Suprapubic skin (tissue), 4 donors: ENCODE measurements at regions not wholly inside any gene's neighbourhood (a gene's known extent, or its start where the extent isn't known, plus 50 kb on each side); places are given as distances from the start of the nearest gene placed in this dataset.

Experiments
- DNase-seq, 2 donors: peaks; one replicate each; pipeline ENCODE4 v3.0.0-alpha.2; 2019; ENCODE audit warnings: low spot score in 2 of 2
- H3K27ac ChIP-seq: fragments of 200-600 bp; sonication (generic); one replicate; pipeline ENCODE4 v1.5.1; 2019
- H3K27me3 ChIP-seq: fragments of 200-600 bp; sonication (generic); one replicate; pipeline ENCODE4 v1.5.1; 2019
- H3K36me3 ChIP-seq: fragments of 200-600 bp; sonication (generic); one replicate; pipeline ENCODE4 v1.5.1; 2019
- H3K4me1 ChIP-seq: fragments of 200-600 bp; sonication (generic); one replicate; pipeline ENCODE4 v1.5.1; 2019
- H3K4me3 ChIP-seq: fragments of 200-600 bp; sonication (generic); one replicate; pipeline ENCODE4 v1.5.1; 2019; ENCODE audit warnings: mild to moderate bottlenecking
- H3K9me3 ChIP-seq: fragments of 200-600 bp; sonication (generic); one replicate; pipeline ENCODE4 v1.5.1; 2019
- EP300 ChIP-seq: sonication (generic); formaldehyde crosslinking; IDR thresholded peaks from one replicate; pipeline ENCODE4 v1.6.1; 2017; ENCODE audit warnings: antibody characterized with exemption
- POLR2A ChIP-seq, 2 donors: fragments of 450-650 bp; IDR thresholded peaks; one replicate each; pipeline ENCODE4 v1.6.1; 2017; ENCODE audit warnings: antibody characterized with exemption in 2 of 2, mild to moderate bottlenecking in 2 of 2, moderate library complexity in 2 of 2
- POLR2AphosphoS5 ChIP-seq, 3 donors: sonication (generic); formaldehyde crosslinking; IDR thresholded peaks; one replicate each; pipeline ENCODE4 v1.6.1; 2017; ENCODE audit warnings: antibody characterized with exemption in 3 of 3
- WGBS: methylation state at CpG from one replicate; pipeline ENCODE4 v1.1.5; 2018; 5-methylcytosine and 5-hydroxymethylcytosine counted together
- TF ChIP-seq, protein P1 (sequence below), 2 donors: fragments of 200-600 bp in 1 of 2; fragments of 450-650 bp in 1 of 2; sonication (generic) in 1 of 2; IDR thresholded peaks; one replicate each; pipeline ENCODE4 v1.5.1; 2016 to 2019; ENCODE audit warnings: antibody characterized with exemption in 2 of 2, mild to moderate bottlenecking in 1 of 2, moderate library complexity in 1 of 2

DNA sequence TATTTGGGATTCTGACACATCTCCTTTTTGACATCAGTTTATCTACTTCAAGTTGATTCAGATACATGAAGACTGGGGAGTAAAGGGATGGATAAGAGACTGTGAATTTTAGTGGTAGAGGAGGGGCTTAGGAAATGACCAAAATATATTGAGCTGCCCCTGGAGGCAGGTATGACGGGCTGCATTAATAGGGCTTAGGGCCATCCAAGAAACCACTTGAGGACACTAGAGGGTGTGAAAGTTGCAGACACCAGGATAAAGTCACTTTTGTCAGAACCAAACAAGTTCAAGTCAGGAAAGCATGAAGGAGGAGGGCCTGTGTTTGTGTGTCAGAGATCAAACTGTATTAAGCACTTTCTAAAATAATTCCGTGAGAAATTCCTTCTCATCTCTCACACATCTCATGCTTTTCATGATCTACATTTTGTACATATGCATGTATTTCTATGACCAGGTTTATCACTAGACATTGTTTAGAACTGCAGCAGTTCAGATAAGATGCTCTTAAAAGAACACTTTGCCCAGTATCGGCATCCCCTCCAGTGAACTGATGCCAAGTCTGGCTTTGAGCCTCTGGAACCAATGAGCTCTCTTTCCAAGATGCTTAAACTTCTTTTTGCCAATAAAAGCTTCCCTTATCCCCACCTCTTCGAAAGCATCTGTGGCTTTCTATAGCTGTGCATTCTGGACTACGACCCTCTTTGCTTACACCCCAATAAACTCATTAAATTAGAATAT is 136.9 kb downstream of the SLC38A1 start:
- H3K9me3 ChIP-seq, result no peaks in the 10 kb centered on the region
- WGBS, result 66% methylated on average over 5 of the region's 5 CpGs
- no peaks in the 10 kb centered on the region for H3K36me3 ChIP-seq
- no peak for DNase-seq
- TF ChIP-seq, protein P1, sequence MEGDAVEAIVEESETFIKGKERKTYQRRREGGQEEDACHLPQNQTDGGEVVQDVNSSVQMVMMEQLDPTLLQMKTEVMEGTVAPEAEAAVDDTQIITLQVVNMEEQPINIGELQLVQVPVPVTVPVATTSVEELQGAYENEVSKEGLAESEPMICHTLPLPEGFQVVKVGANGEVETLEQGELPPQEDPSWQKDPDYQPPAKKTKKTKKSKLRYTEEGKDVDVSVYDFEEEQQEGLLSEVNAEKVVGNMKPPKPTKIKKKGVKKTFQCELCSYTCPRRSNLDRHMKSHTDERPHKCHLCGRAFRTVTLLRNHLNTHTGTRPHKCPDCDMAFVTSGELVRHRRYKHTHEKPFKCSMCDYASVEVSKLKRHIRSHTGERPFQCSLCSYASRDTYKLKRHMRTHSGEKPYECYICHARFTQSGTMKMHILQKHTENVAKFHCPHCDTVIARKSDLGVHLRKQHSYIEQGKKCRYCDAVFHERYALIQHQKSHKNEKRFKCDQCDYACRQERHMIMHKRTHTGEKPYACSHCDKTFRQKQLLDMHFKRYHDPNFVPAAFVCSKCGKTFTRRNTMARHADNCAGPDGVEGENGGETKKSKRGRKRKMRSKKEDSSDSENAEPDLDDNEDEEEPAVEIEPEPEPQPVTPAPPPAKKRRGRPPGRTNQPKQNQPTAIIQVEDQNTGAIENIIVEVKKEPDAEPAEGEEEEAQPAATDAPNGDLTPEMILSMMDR (IDR thresholded peaks at IDR 0.05), result no peak
- no peak for TF ChIP-seq EP300
- TF ChIP-seq POLR2AphosphoS5 (IDR thresholded peaks at IDR 0.05), result no peak
- TF ChIP-seq POLR2A (IDR thresholded peaks at IDR 0.05), result no peak
- no peaks in the 10 kb centered on the region for H3K27me3 ChIP-seq
- no peaks in the 10 kb centered on the region for H3K4me1 ChIP-seq
- H3K4me3 ChIP-seq, result no peak overlapping the region
- H3K27ac ChIP-seq, result no peak overlapping the region

- DNase-seq, result no peak
- Histone ChIP-seq H3K27ac (no peak overlapping the region), H3K4me3 (no peak overlapping the region), H3K36me3 (no peaks in the 10 kb centered on the region), H3K4me1 (peaks cover 7% of the 10 kb centered on the region), H3K9me3 (no peaks in the 10 kb centered on the region), H3K27me3 (no peaks in the 10 kb centered on the region)
- TF ChIP-seq POLR2A (IDR thresholded peaks at IDR 0.05), result no peak
- no peak for TF ChIP-seq EP300
- TF ChIP-seq, protein P1 (IDR thresholded peaks at IDR 0.05), result no peak
- WGBS, result 88% methylated on average over 5 of the region's 6 CpGs
These were observed 137.3 kb upstream of the SCAF11 start for GRCh38 chr12:46127656-46128055.

DNA sequence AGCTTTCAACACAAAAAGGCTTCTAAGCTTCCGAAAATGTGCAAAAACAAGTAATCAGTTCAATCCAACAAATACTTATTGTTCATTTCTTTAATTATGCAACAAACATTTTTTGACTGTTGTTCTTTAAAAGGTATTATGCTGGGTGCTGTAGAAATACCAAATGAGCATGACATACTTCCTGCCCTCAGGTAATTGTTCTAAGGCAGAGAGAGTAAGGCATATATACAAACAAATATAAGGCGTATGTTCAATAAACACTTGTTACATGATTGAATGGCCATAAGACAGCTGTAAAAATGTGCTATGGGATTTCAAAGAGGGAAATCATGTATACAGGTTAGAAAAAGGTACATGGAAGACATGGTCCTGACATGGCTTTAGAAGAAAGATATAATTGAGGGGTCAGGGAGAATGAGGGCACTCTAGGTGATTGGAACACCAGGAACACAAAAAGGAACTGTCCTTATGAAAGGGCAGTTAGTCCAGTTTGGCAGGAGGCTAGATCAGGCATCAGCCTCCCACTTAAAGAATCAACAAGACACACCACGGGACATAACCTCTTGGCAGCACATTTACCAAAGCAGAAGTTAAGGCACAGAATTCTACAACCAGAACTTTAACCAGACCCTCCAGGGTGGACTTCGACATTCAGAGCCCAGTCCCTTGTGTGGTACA is 135.8 kb upstream of the SCAF11 start:
- no peak for DNase-seq
- no peak overlapping the region for H3K4me3 ChIP-seq
- H3K36me3 ChIP-seq, result no peaks in the 10 kb centered on the region
- peaks cover 7% of the 10 kb centered on the region for H3K4me1 ChIP-seq
- H3K27me3 ChIP-seq, result no peaks in the 10 kb centered on the region
- 76% methylated on average over 4 of the region's 4 CpGs for WGBS
- H3K27ac ChIP-seq, result no peak overlapping the region
- no peaks in the 10 kb centered on the region for H3K9me3 ChIP-seq
- TF ChIP-seq POLR2A (IDR thresholded peaks at IDR 0.05) (no peak), POLR2AphosphoS5 (IDR thresholded peaks at IDR 0.05) (no peak), EP300 (no peak)
- TF ChIP-seq, protein P1 (IDR thresholded peaks at IDR 0.05), result no peak

DNA sequence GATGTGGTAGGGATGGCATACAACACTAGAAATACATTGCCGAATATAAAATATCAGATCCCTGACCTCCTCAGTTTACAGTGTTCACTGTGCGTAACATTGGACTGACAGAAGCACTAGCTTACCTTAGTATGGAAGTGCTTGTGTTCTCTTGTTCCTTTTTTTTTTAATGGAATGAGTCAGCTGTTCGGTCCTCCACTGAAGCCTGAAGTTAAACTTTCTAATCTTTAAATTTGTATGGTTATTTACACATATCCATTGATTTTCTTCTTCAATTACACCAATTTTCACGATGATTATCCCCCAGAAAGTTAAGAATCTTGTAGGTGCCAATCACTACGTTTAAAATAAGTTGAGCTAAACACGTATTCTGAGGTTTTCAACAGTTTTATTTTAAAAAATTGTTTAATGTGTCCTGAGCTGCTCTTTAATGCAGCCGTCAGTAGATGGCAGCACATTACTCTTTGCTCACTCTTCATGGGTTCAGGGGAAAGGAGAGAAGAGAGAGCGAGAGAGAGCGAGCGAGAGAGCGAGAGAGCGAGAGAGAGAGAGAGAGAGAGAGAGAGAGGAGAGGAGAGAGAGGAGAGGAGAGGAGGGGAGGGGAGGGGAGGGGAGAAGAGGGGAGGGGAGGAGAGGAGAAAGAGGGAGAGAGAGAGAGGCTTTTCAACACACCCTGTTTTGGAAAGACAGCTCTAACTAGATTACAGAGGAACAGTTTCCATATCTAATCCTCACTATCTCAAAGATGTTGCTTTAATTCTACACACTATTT is 134.7 kb upstream of the SCAF11 start:
- H3K27ac ChIP-seq, result no peak overlapping the region
- H3K27me3 ChIP-seq, result no peaks in the 10 kb centered on the region
- no peaks in the 10 kb centered on the region for H3K36me3 ChIP-seq
- no peaks in the 10 kb centered on the region for H3K9me3 ChIP-seq
- 21% methylated on average over 10 of the region's 12 CpGs for WGBS
- TF ChIP-seq, protein P1 (IDR thresholded peaks at IDR 0.05), result peak; percentile 53
- no peak for TF ChIP-seq POLR2AphosphoS5 (IDR thresholded peaks at IDR 0.05)
- no peak for DNase-seq
- peak overlapping the region; percentile 19 for H3K4me3 ChIP-seq
- H3K4me1 ChIP-seq, result peaks cover 7% of the 10 kb centered on the region
